Parathyroid adenoma (tissue), 2 donors: ENCODE measurements at regions not wholly inside any gene's neighbourhood (a gene's known extent, or its start where the extent isn't known, plus 50 kb on each side); places are given as distances from the start of the nearest gene placed in this dataset.

ENCODE experiments used
- H2AFZ ChIP-seq: fragments of 300-600 bp; sonication (generic); one replicate; pipeline ENCODE4 v1.7.0; 2017; ENCODE audit warnings: antibody characterized with exemption, mild to moderate bottlenecking
- H3K27ac ChIP-seq: fragments of 300-600 bp; sonication (generic); one replicate; pipeline ENCODE4 v1.7.0; 2017
- H3K27me3 ChIP-seq: fragments of 300-600 bp; sonication (generic); one replicate; pipeline ENCODE4 v1.7.0; 2017; ENCODE audit warnings: low read length; ENCODE audit not compliant: control insufficient read depth, insufficient read depth
- H3K36me3 ChIP-seq: fragments of 300-600 bp; sonication (generic); one replicate; pipeline ENCODE4 v1.7.0; 2017; ENCODE audit warnings: low read length; ENCODE audit not compliant: control insufficient read depth, insufficient read depth
- H3K4me1 ChIP-seq: fragments of 300-600 bp; sonication (generic); one replicate; pipeline ENCODE4 v1.7.0; 2017; ENCODE audit warnings: control low read depth
- H3K4me2 ChIP-seq: fragments of 300-600 bp; sonication (generic); one replicate; pipeline ENCODE4 v1.7.0; 2017; ENCODE audit warnings: low read length
- H3K4me3 ChIP-seq: fragments of 300-600 bp; sonication (generic); one replicate; pipeline ENCODE4 v1.7.0; 2017; ENCODE audit warnings: low read depth, low read length
- H3K79me2 ChIP-seq: fragments of 300-600 bp; sonication (generic); one replicate; pipeline ENCODE4 v1.7.0; 2017; ENCODE audit warnings: control low read depth
- H3K9ac ChIP-seq: fragments of 300-600 bp; sonication (generic); one replicate; pipeline ENCODE4 v1.7.0; 2017; ENCODE audit warnings: mild to moderate bottlenecking
- H3K9me3 ChIP-seq: fragments of 300-600 bp; sonication (generic); one replicate; pipeline ENCODE4 v1.7.0; 2017; ENCODE audit warnings: low read length; ENCODE audit not compliant: control insufficient read depth
- TF ChIP-seq, protein P1 (sequence below): fragments of 300-600 bp; sonication (generic); IDR thresholded peaks from one replicate; pipeline ENCODE4 v1.7.0; 2017; ENCODE audit warnings: antibody characterized with exemption, mild to moderate bottlenecking
- donor health status: primary hyperparathyroidism.

DNA sequence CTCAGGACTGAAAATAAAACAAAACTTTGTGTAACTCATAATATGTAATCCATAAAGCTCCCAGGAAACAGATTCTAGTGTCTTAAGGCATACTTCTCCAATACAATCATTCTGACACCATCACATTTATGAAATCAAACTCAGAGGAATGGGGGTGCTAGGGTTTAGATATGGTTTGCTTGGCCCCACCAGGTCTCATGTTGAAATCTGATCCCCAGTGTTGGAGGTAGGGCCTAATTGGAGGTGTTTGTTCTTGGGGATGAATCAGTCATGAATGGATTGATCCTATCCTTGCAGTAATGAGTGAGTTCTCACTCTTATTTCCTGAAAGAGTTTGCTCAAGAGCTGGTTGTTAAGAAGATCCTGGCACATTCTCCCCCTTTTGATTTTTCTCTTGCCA, 380.9 kb downstream of the ETS1 start:
- Histone ChIP-seq H3K4me3 (no peak overlapping the region), H3K79me2 (no peaks in the 10 kb centered on the region), H3K36me3 (no peaks in the 10 kb centered on the region), H3K27ac (no peak overlapping the region), H3K9ac (no peak overlapping the region), H2AFZ (no peak overlapping the region), H3K4me1 (no peaks in the 10 kb centered on the region), H3K4me2 (no peak overlapping the region), H3K9me3 (no peaks in the 10 kb centered on the region), H3K27me3 (no peaks in the 10 kb centered on the region)
- TF ChIP-seq, protein P1, sequence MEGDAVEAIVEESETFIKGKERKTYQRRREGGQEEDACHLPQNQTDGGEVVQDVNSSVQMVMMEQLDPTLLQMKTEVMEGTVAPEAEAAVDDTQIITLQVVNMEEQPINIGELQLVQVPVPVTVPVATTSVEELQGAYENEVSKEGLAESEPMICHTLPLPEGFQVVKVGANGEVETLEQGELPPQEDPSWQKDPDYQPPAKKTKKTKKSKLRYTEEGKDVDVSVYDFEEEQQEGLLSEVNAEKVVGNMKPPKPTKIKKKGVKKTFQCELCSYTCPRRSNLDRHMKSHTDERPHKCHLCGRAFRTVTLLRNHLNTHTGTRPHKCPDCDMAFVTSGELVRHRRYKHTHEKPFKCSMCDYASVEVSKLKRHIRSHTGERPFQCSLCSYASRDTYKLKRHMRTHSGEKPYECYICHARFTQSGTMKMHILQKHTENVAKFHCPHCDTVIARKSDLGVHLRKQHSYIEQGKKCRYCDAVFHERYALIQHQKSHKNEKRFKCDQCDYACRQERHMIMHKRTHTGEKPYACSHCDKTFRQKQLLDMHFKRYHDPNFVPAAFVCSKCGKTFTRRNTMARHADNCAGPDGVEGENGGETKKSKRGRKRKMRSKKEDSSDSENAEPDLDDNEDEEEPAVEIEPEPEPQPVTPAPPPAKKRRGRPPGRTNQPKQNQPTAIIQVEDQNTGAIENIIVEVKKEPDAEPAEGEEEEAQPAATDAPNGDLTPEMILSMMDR, result no peak

DNA sequence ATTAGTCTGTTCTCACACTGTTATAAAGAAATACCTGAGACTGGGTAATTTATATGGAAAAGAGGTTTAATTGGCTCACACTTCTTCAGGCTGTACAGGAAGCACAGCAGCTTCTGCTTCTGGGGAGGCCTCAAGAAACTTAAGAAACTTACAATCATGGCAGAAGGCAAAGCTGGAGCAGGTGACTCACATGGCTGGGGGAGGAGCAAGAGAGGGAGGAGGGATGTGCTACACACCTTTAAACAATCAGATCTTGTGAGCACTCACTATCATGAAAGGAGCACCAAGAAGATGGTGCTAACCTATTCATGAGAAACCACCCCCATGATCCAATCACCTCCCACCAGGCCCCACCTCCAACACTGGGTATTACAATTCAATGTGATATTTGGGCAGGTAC, 381.6 kb downstream of the ETS1 start:
- no peak overlapping the region for H3K4me2 ChIP-seq
- H3K27me3 ChIP-seq, result no peaks in the 10 kb centered on the region
- TF ChIP-seq, protein P1, result no peak
- no peaks in the 10 kb centered on the region for H3K9me3 ChIP-seq
- no peak overlapping the region for H3K27ac ChIP-seq
- no peaks in the 10 kb centered on the region for H3K79me2 ChIP-seq
- H3K36me3 ChIP-seq, result no peaks in the 10 kb centered on the region
- no peaks in the 10 kb centered on the region for H3K4me1 ChIP-seq
- H3K9ac ChIP-seq, result no peak overlapping the region
- no peak overlapping the region for H3K4me3 ChIP-seq
- H2AFZ ChIP-seq, result no peak overlapping the region

DNA sequence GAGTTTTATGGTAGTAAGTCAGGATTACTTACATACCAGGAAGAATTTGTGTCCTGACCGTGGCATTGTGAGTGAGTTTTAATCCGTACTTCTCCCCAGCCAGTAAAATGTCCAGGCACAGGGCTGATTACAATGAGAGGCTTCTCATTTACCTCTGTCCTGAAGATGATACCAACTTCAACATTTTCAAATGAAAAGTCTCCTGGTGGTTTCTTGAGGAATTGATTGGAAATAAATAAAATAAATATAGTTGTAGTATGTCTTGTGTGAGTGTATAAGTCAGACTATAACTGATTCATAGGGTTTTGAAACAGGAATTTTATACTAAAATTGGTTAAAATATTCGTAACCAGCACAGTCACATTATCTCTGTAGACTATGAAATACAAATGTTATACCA, 382.5 kb downstream of the ETS1 start:
- Histone ChIP-seq H3K4me1 (no peaks in the 10 kb centered on the region), H3K36me3 (no peaks in the 10 kb centered on the region), H3K4me2 (no peak overlapping the region), H3K27me3 (no peaks in the 10 kb centered on the region), H2AFZ (no peak overlapping the region), H3K79me2 (no peaks in the 10 kb centered on the region), H3K9ac (no peak overlapping the region), H3K9me3 (no peaks in the 10 kb centered on the region), H3K27ac (no peak overlapping the region), H3K4me3 (no peak overlapping the region)
- TF ChIP-seq, protein P1, result no peak

DNA sequence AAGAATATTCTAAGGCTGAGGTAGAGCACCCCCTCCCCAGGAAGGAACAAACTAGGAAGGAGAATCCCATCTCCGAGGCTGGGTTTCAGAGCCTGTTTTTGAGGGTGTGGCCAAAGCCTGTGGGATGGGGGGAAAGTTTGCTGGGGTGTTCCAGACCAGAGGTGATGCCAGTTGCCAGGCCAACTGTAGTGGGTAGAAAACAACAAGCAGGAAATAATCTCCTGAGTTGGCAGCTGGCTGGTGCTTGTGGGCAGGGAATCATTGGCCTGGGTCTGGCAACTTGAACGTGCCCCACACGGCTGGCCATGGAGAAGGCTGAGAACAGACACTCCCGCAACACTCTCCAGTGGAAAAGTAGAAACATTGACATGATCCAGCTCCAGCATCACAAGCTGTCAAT, 385.6 kb downstream of the ETS1 start:
- Histone ChIP-seq H3K27ac (no peak overlapping the region), H3K79me2 (no peaks in the 10 kb centered on the region), H3K4me1 (no peaks in the 10 kb centered on the region), H3K9ac (no peak overlapping the region), H2AFZ (no peak overlapping the region), H3K9me3 (no peaks in the 10 kb centered on the region), H3K4me3 (no peak overlapping the region), H3K27me3 (no peaks in the 10 kb centered on the region), H3K36me3 (no peaks in the 10 kb centered on the region), H3K4me2 (no peak overlapping the region)
- TF ChIP-seq, protein P1, result no peak

DNA sequence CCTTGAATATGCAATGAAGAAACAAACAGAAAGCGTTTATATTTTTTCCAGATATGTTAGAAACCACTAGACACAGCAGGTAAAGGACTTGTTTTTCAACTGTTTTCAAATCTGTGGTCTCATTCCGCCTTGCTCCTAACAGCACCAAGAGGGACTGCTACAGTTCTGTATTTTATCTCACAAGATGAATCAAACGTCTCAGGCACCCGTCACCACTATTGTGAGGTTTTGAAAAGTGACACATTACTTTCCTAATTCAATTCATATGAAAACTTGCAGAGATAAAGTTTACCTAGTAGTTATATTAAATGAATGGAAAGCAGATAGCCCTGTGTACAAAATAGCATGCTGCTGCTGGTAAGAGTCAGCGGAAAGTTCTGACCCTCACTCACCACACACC, 386.3 kb downstream of the ETS1 start:
- TF ChIP-seq, protein P1, result no peak

More for the DNA sequence above, 386.3 kb downstream of the ETS1 start:
- Histone ChIP-seq H3K36me3 (no peaks in the 10 kb centered on the region), H3K27ac (no peak overlapping the region), H3K9ac (no peak overlapping the region), H3K27me3 (no peaks in the 10 kb centered on the region), H3K9me3 (no peaks in the 10 kb centered on the region), H2AFZ (no peak overlapping the region), H3K4me2 (no peak overlapping the region), H3K4me3 (no peak overlapping the region), H3K79me2 (no peaks in the 10 kb centered on the region), H3K4me1 (no peaks in the 10 kb centered on the region)
